ENCODE measurements at regions not wholly inside any gene's neighbourhood (a gene's known extent, or its start where the extent isn't known, plus 50 kb on each side); places are given as distances from the start of the nearest gene placed in this dataset.

- TF ChIP-seq CTCF (IDR thresholded peaks at IDR 0.05; ENCODE audit: poor library complexity, severe bottlenecking) (no peak), EZH2 (IDR thresholded peaks at IDR 0.05; ENCODE audit: borderline replicate concordance, insufficient read depth, low read length, poor library complexity, severe bottlenecking) (no peak), RAD21 (conservative IDR thresholded peaks at IDR 0.05) (no peak), POLR2AphosphoS5 (IDR thresholded peaks at IDR 0.05) (no peak), EP300 (conservative IDR thresholded peaks at IDR 0.05; ENCODE audit: poor library complexity, severe bottlenecking) (no peak), REST (IDR thresholded peaks at IDR 0.05; ENCODE audit: borderline replicate concordance) (no peak), SMC3 (conservative IDR thresholded peaks at IDR 0.05; ENCODE audit: poor library complexity) (no peak), TAF1 (IDR thresholded peaks at IDR 0.05; ENCODE audit: low read depth) (no peak), MXI1 (conservative IDR thresholded peaks at IDR 0.05; ENCODE audit: poor library complexity, severe bottlenecking) (no peak)
These were observed 65.2 kb upstream of the SMIM36 start for GRCh38 chr17:55576237-55576995.

Data from neural cell (in vitro differentiated cells).